ENCODE measurements at regions not wholly inside any gene's neighbourhood (a gene's known extent, or its start where the extent isn't known, plus 50 kb on each side); places are given as distances from the start of the nearest gene placed in this dataset.

GRCh38 chr15:88718731-88719130 is 79.9 kb downstream of the ISG20 start:
- CTCF ChIA-PET: no interaction called here
- POLR2A ChIA-PET: no interaction called here
- H3K4me1 Mint-ChIP-seq: no peaks in the 10 kb centered on the region
- no peak for DNase-seq
- no peaks in the 10 kb centered on the region for H3K36me3 Mint-ChIP-seq
- H3K36me3 ChIP-seq (ENCODE audit: insufficient read depth, low read length): no peaks in the 10 kb centered on the region
- peaks cover 0 to 2% (median 0%) of the 10 kb centered on the region in 5 donors for H3K9me3 Mint-ChIP-seq
- no peaks in the 10 kb centered on the region for H3K4me1 ChIP-seq (ENCODE audit: insufficient read depth, low read length)
- peak overlapping the region in 1 of 7 donors; percentile 63 for H3K4me3 Mint-ChIP-seq
- H3K27ac Mint-ChIP-seq: peak overlapping the region in 1 of 8 donors; percentile 27
- H3K4me3 ChIP-seq (ENCODE audit: low read length): no peak overlapping the region
- H3K27ac ChIP-seq (ENCODE audit: low read depth, low read length): no peak overlapping the region
- peaks cover 10 to 69% of the 10 kb centered on the region in 2 donors for H3K27me3 Mint-ChIP-seq
- no peaks in the 10 kb centered on the region for H3K9me3 ChIP-seq (ENCODE audit: low read length)
- H3K27me3 ChIP-seq (ENCODE audit: insufficient read depth, low read length, poor library complexity, severe bottlenecking): peaks cover under 1% of the 10 kb centered on the region

DNA sequence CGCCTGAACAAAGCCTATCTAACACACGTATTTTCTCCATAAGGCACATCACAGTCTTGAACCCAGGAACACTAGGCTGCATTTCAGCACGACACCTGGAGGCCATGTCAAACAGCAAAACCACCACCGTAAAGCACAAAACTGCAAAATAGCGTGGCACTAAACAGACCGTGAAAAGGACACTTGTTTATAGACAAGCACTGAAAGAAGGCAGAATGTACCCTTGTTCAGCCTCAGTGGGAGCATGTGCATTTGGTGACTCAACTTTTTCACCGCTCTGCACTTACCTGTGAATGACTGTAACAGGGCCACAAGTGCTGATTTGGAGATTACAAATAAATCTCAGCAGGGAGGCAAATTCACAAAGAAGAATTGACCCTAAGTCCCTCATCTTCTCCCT is 80.8 kb downstream of the ISG20 start:
- no peaks in the 10 kb centered on the region for H3K36me3 Mint-ChIP-seq
- no peaks in the 10 kb centered on the region for H3K36me3 ChIP-seq (ENCODE audit: insufficient read depth, low read length)
- POLR2A ChIA-PET: no interaction called here

DNA sequence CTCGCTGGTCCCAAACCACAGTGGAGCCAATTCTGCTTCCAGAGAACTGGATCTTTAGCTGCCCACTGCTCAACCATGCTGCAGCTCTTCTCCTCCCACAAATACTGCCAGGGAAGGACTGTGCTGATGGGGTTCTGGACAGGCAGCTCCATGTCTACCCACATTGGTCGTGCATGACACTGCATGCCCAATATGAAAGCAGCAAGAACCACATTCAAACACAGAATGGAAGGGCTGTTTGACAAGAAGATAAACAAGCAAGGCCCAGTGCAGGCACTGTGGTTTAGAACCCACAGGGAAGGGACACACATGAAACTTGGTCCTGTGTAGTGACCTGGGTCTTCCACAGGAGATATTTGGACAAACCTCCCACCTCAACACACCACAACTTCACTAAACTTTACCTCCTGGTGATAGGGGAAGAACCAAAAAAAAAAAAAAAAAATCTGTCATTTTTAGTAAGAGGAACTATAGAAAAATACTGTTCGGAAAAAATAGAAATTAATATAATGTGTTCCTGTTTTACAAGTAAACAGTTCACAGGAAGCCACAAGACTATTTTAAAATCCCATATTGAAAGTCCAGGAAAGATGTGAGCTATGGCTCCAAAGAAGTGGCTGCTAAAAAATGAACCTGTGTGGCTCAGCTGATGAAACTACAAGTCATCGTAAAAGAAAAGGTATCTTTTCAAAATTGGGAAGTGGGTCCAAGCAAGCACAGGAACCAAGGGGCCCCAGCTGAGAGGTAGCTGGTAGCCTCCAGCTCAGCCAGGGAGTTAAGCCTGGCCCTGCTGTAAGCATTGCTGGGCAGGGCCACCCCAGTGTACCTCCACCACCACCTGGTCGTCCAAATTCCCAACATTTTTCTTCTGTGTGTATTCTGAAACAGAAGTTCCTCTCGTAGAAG is 77.7 kb upstream of the ACAN start:
- peaks cover 11 to 40% of the 10 kb centered on the region in 2 donors for H3K27me3 Mint-ChIP-seq
- no peaks in the 10 kb centered on the region for H3K9me3 ChIP-seq (ENCODE audit: low read length)
- H3K9me3 Mint-ChIP-seq: peaks cover 0 to 5% (median 0%) of the 10 kb centered on the region in 5 donors
- POLR2A ChIA-PET: no interaction called here
- no peak overlapping the region for H3K4me3 ChIP-seq (ENCODE audit: low read length)
- no peak for DNase-seq
- H3K27me3 ChIP-seq (ENCODE audit: insufficient read depth, low read length, poor library complexity, severe bottlenecking): no peaks in the 10 kb centered on the region
- CTCF ChIA-PET: no interaction called here
- H3K36me3 ChIP-seq (ENCODE audit: insufficient read depth, low read length): no peaks in the 10 kb centered on the region
- H3K4me3 Mint-ChIP-seq: no peak overlapping the region
- no peak overlapping the region for H3K27ac Mint-ChIP-seq
- no peaks in the 10 kb centered on the region for H3K4me1 ChIP-seq (ENCODE audit: insufficient read depth, low read length)
- no peak overlapping the region for H3K27ac ChIP-seq (ENCODE audit: low read depth, low read length)
- H3K4me1 Mint-ChIP-seq: no peaks in the 10 kb centered on the region
- H3K36me3 Mint-ChIP-seq: no peaks in the 10 kb centered on the region

More for the DNA sequence above, 80.8 kb downstream of the ISG20 start:
- H3K4me3 ChIP-seq (ENCODE audit: low read length): no peak overlapping the region
- CTCF ChIA-PET: no interaction called here
- DNase-seq: no peak
- no peak overlapping the region for H3K4me3 Mint-ChIP-seq
- H3K27ac ChIP-seq (ENCODE audit: low read depth, low read length): no peak overlapping the region
- H3K27me3 ChIP-seq (ENCODE audit: insufficient read depth, low read length, poor library complexity, severe bottlenecking): no peaks in the 10 kb centered on the region
- no peaks in the 10 kb centered on the region for H3K9me3 ChIP-seq (ENCODE audit: low read length)
- H3K27ac Mint-ChIP-seq: no peak overlapping the region
- H3K4me1 ChIP-seq (ENCODE audit: insufficient read depth, low read length): no peaks in the 10 kb centered on the region
- no peaks in the 10 kb centered on the region for H3K4me1 Mint-ChIP-seq
- peaks cover 0 to 2% (median 0%) of the 10 kb centered on the region in 5 donors for H3K9me3 Mint-ChIP-seq
- H3K27me3 Mint-ChIP-seq: peaks cover 15 to 66% of the 10 kb centered on the region in 2 donors

DNA sequence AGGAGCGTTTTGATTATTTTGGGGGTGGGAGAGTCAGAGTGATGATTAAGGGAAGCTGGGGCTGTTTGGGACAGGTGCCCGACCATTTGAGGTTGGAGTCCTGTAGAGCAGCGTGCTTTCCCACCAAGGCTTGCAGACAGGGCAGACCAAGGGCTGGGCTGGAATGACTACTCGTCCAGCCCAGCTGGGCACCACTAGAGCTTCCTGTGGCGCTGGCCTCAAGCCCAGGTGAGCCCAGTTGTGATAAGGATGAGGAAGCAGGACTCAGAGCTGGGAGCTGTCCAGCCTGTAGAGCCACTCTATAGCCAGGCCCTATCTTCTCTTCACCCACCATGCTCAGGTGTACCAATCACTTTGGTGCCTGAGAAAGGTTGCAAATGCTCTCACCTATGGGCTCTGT is 75.8 kb upstream of the ACAN start:
- H3K27me3 ChIP-seq (ENCODE audit: insufficient read depth, low read length, poor library complexity, severe bottlenecking): no peaks in the 10 kb centered on the region
- H3K36me3 ChIP-seq (ENCODE audit: insufficient read depth, low read length): no peaks in the 10 kb centered on the region
- ChIA-PET POLR2A (no interaction called here), CTCF (no interaction called here)
- Mint-ChIP-seq H3K9me3 (peaks cover 0 to 2% (median 0%) of the 10 kb centered on the region in 5 donors), H3K36me3 (no peaks in the 10 kb centered on the region), H3K27me3 (peaks cover 11 to 32% of the 10 kb centered on the region in 2 donors), H3K4me3 (no peak overlapping the region), H3K27ac (no peak overlapping the region), H3K4me1 (no peaks in the 10 kb centered on the region)
- H3K4me3 ChIP-seq (ENCODE audit: low read length): no peak overlapping the region
- H3K9me3 ChIP-seq (ENCODE audit: low read length): no peaks in the 10 kb centered on the region
- DNase-seq: no peak
- no peak overlapping the region for H3K27ac ChIP-seq (ENCODE audit: low read depth, low read length)
- H3K4me1 ChIP-seq (ENCODE audit: insufficient read depth, low read length): no peaks in the 10 kb centered on the region

GRCh38 chr15:88729581-88729980 is 73.7 kb upstream of the ACAN start:
- H3K9me3 ChIP-seq (ENCODE audit: low read length): no peaks in the 10 kb centered on the region

GRCh38 chr15:88730751-88731150 is 72.5 kb upstream of the ACAN start:
- no peaks in the 10 kb centered on the region for H3K36me3 Mint-ChIP-seq
- H3K9me3 Mint-ChIP-seq: peaks cover 0 to 2% (median 0%) of the 10 kb centered on the region in 5 donors
- Histone ChIP-seq H3K9me3 (ENCODE audit: low read length) (no peaks in the 10 kb centered on the region), H3K27me3 (ENCODE audit: insufficient read depth, low read length, poor library complexity, severe bottlenecking) (no peaks in the 10 kb centered on the region), H3K4me3 (ENCODE audit: low read length) (no peak overlapping the region), H3K36me3 (ENCODE audit: insufficient read depth, low read length) (no peaks in the 10 kb centered on the region), H3K27ac (ENCODE audit: low read depth, low read length) (no peak overlapping the region), H3K4me1 (ENCODE audit: insufficient read depth, low read length) (no peaks in the 10 kb centered on the region)
- H3K4me3 Mint-ChIP-seq: no peak overlapping the region
- H3K27me3 Mint-ChIP-seq: peaks cover 5 to 16% of the 10 kb centered on the region in 2 donors
- no peak overlapping the region for H3K27ac Mint-ChIP-seq
- DNase-seq: no peak
- POLR2A ChIA-PET: no interaction called here
- CTCF ChIA-PET: no interaction called here
- no peaks in the 10 kb centered on the region for H3K4me1 Mint-ChIP-seq

More at GRCh38 chr15:88729581-88729980, 73.7 kb upstream of the ACAN start:
- no peaks in the 10 kb centered on the region for H3K27me3 ChIP-seq (ENCODE audit: insufficient read depth, low read length, poor library complexity, severe bottlenecking)
- ChIA-PET CTCF (interaction anchor here (1.3 kb wide), 1 partner anchor 23 kb away, joined by 3 read pairs; no protein-coding TSS in a partner anchor), POLR2A (no interaction called here)
- no peak overlapping the region for H3K4me3 ChIP-seq (ENCODE audit: low read length)
- Mint-ChIP-seq H3K27ac (peak overlapping the region in 1 of 8 donors; percentile 7), H3K4me1 (no peaks in the 10 kb centered on the region), H3K36me3 (no peaks in the 10 kb centered on the region), H3K4me3 (no peak overlapping the region), H3K27me3 (peaks cover 3 to 18% of the 10 kb centered on the region in 2 donors), H3K9me3 (peaks cover 0 to 2% (median 0%) of the 10 kb centered on the region in 5 donors)
- H3K36me3 ChIP-seq (ENCODE audit: insufficient read depth, low read length): no peaks in the 10 kb centered on the region
- no peaks in the 10 kb centered on the region for H3K4me1 ChIP-seq (ENCODE audit: insufficient read depth, low read length)
- no peak overlapping the region for H3K27ac ChIP-seq (ENCODE audit: low read depth, low read length)
- DNase-seq: no peak

DNA sequence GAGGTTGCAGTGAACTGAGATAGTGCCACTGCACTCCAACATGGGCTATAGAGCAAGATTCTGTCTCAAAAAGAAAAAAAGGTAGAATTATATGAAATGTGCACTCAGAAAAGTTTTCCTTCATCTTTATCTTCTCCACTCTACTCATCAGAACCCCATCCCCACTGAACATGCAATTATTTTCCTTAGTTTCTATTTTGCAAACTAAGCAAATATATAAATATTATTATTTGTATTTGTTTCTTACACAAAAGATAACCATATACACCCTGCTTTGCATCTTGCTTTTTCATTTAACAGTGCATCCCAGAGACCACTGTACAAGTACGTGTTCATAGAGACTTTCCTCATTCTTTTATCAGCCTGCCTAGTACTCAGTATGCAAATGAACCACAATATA is 68.0 kb upstream of the ACAN start:
- Mint-ChIP-seq H3K4me1 (no peaks in the 10 kb centered on the region), H3K36me3 (peaks cover 0 to 3% (median 0%) of the 10 kb centered on the region in 3 donors), H3K27me3 (peaks cover 12 to 37% of the 10 kb centered on the region in 2 donors), H3K9me3 (peaks cover 0 to 7% (median 0%) of the 10 kb centered on the region in 5 donors), H3K27ac (no peak overlapping the region), H3K4me3 (no peak overlapping the region)
- no peaks in the 10 kb centered on the region for H3K4me1 ChIP-seq (ENCODE audit: insufficient read depth, low read length)
- no peaks in the 10 kb centered on the region for H3K27me3 ChIP-seq (ENCODE audit: insufficient read depth, low read length, poor library complexity, severe bottlenecking)
- no peaks in the 10 kb centered on the region for H3K36me3 ChIP-seq (ENCODE audit: insufficient read depth, low read length)
- ChIA-PET POLR2A (no interaction called here), CTCF (no interaction called here)
- no peak for DNase-seq
- no peaks in the 10 kb centered on the region for H3K9me3 ChIP-seq (ENCODE audit: low read length)
- H3K27ac ChIP-seq (ENCODE audit: low read depth, low read length): no peak overlapping the region
- H3K4me3 ChIP-seq (ENCODE audit: low read length): no peak overlapping the region

DNA sequence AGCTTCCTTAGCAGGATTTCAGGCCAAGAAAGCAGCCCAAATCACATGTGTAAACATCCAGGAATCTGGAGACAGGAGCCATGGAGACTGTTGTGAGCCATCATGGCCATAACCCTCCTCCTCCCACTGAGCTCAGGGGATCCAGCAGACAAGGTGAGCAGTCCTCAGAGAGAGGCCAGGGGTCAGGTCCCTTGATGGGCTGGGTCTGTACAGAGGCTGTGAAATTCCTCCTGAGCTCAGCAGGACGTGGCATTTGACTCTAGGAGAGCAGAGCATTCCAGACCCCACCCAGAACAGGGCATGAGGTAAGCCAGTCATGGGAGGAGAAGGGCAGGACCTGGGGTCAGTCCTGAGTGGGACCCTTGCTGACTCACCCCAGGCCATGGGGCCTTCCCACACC is 67.0 kb upstream of the ACAN start:
- H3K27me3 Mint-ChIP-seq: peaks cover 16 to 46% of the 10 kb centered on the region in 2 donors
- POLR2A ChIA-PET: no interaction called here

More for the DNA sequence above, 67.0 kb upstream of the ACAN start:
- DNase-seq: no peak
- H3K36me3 Mint-ChIP-seq: peaks cover 0 to 5% (median 0%) of the 10 kb centered on the region in 3 donors
- CTCF ChIA-PET: interaction anchor here (0.6 kb wide), 1 partner anchor 1248 kb away, joined by 3 read pairs; no protein-coding TSS in a partner anchor
- H3K27ac Mint-ChIP-seq: no peak overlapping the region
- Histone ChIP-seq H3K9me3 (ENCODE audit: low read length) (no peaks in the 10 kb centered on the region), H3K27ac (ENCODE audit: low read depth, low read length) (no peak overlapping the region), H3K36me3 (ENCODE audit: insufficient read depth, low read length) (no peaks in the 10 kb centered on the region), H3K27me3 (ENCODE audit: insufficient read depth, low read length, poor library complexity, severe bottlenecking) (no peaks in the 10 kb centered on the region), H3K4me3 (ENCODE audit: low read length) (no peak overlapping the region), H3K4me1 (ENCODE audit: insufficient read depth, low read length) (no peaks in the 10 kb centered on the region)
- H3K4me1 Mint-ChIP-seq: no peaks in the 10 kb centered on the region
- peaks cover 0 to 7% (median 0%) of the 10 kb centered on the region in 5 donors for H3K9me3 Mint-ChIP-seq
- H3K4me3 Mint-ChIP-seq: no peak overlapping the region
